H9 (cell line): ENCODE measurements at regions not wholly inside any gene's neighbourhood (a gene's known extent, or its start where the extent isn't known, plus 50 kb on each side); places are given as distances from the start of the nearest gene placed in this dataset.
"Not testable (repeated sequence)": the region's sequence is repeated elsewhere in the genome, so short reads cannot be mapped to it uniquely, and the experiment has no call there.

Experiments
- DNase-seq: peaks from one replicate; pipeline ENCODE4 v3.0.0-alpha.2; 2017
- H2AFZ ChIP-seq: one replicate; pipeline ENCODE4 v1.6.1; 2013; ENCODE audit warnings: mild to moderate bottlenecking, low read length, control low read depth, moderate library complexity
- H2AK5ac ChIP-seq: 2 replicates; pipeline ENCODE4 v1.6.1; 2013; ENCODE audit warnings: low read length, control low read depth, mixed read lengths; ENCODE audit not compliant: insufficient read length
- H2BK120ac ChIP-seq: one replicate; pipeline ENCODE4 v1.6.1; 2013; ENCODE audit warnings: low read depth, mild to moderate bottlenecking, low read length, control low read depth, inconsistent platforms; ENCODE audit not compliant: poor library complexity, severe bottlenecking
- H2BK12ac ChIP-seq: 2 replicates; pipeline ENCODE4 v1.6.1; 2013; ENCODE audit warnings: low read length, control low read depth, mixed read lengths, low read depth; ENCODE audit not compliant: insufficient read length
- H2BK15ac ChIP-seq: 2 replicates; pipeline ENCODE4 v1.6.1; 2013; ENCODE audit warnings: low read depth, low read length, control low read depth
- H2BK20ac ChIP-seq: one replicate; pipeline ENCODE4 v1.6.1; 2013; ENCODE audit warnings: low read depth, mild to moderate bottlenecking, low read length, control low read depth, inconsistent platforms; ENCODE audit not compliant: poor library complexity, severe bottlenecking
- H2BK5ac ChIP-seq: 2 replicates; pipeline ENCODE4 v1.6.1; 2013; ENCODE audit warnings: low read length, control low read depth, mixed read lengths; ENCODE audit not compliant: insufficient read length
- H3K14ac ChIP-seq: 2 replicates; pipeline ENCODE4 v1.6.1; 2013; ENCODE audit warnings: low read length, control low read depth; ENCODE audit not compliant: insufficient read depth
- H3K18ac ChIP-seq: 2 replicates; pipeline ENCODE4 v1.6.1; 2013; ENCODE audit warnings: low read depth, mild to moderate bottlenecking, mixed read lengths, low read length, control low read depth; ENCODE audit not compliant: insufficient read length
- H3K23ac ChIP-seq: 2 replicates; pipeline ENCODE4 v1.6.1; 2013; ENCODE audit warnings: low read length, control low read depth, mixed read lengths, low read depth; ENCODE audit not compliant: insufficient read length
- H3K23me2 ChIP-seq: 2 replicates; pipeline ENCODE4 v1.6.1; 2013; ENCODE audit warnings: low read depth, mild to moderate bottlenecking, mixed read lengths, low read length, control low read depth; ENCODE audit not compliant: insufficient read length, poor library complexity, severe bottlenecking
- H3K27ac ChIP-seq: 2 replicates; pipeline ENCODE4 v1.5.1; 2013; ENCODE audit warnings: low read length, control low read depth, mixed read lengths, low read depth; ENCODE audit not compliant: insufficient read length
- H3K27me3 ChIP-seq: 2 replicates; pipeline ENCODE4 v1.6.1; 2013; ENCODE audit warnings: low read length, control low read depth, inconsistent platforms; ENCODE audit not compliant: insufficient read depth
- H3K4ac ChIP-seq: 2 replicates; pipeline ENCODE4 v1.6.1; 2013; ENCODE audit warnings: low read depth, mild to moderate bottlenecking, control low read depth, inconsistent platforms, low read length, moderate library complexity
- H3K4me1 ChIP-seq: 2 replicates; pipeline ENCODE4 v1.6.1; 2013; ENCODE audit warnings: low read length, control low read depth, inconsistent platforms; ENCODE audit not compliant: insufficient read depth
- H3K4me2 ChIP-seq: 2 replicates; pipeline ENCODE4 v1.6.1; 2013; ENCODE audit warnings: low read length, control low read depth, mixed read lengths; ENCODE audit not compliant: insufficient read length, insufficient read depth
- H3K56ac ChIP-seq: 2 replicates; pipeline ENCODE4 v1.6.1; 2013; ENCODE audit warnings: low read depth, mild to moderate bottlenecking, mixed read lengths, low read length, control low read depth; ENCODE audit not compliant: insufficient read length
- H3K79me1 ChIP-seq: 2 replicates; pipeline ENCODE4 v1.6.1; 2013; ENCODE audit warnings: low read depth, mild to moderate bottlenecking, moderate library complexity, low read length, control low read depth, inconsistent platforms; ENCODE audit not compliant: insufficient read depth, poor library complexity, severe bottlenecking
- H3K79me2 ChIP-seq: 2 replicates; pipeline ENCODE4 v1.6.1; 2013; ENCODE audit warnings: low read length, control low read depth, inconsistent platforms; ENCODE audit not compliant: insufficient read depth
- H3K9ac ChIP-seq: 2 replicates; pipeline ENCODE4 v1.6.1; 2013; ENCODE audit warnings: low read length, control low read depth, mixed read lengths; ENCODE audit not compliant: insufficient read length; ENCODE audit errors: extremely low read depth
- H3K9me3 ChIP-seq: one replicate; pipeline ENCODE4 v1.6.1; 2013; ENCODE audit warnings: low read depth, low read length, inconsistent platforms; ENCODE audit not compliant: control insufficient read depth
- H3T11ph ChIP-seq: one replicate; pipeline ENCODE4 v1.6.1; 2013; ENCODE audit warnings: mild to moderate bottlenecking, low read length, control low read depth, inconsistent platforms
- H4K20me1 ChIP-seq: one replicate; pipeline ENCODE4 v1.6.1; 2013; ENCODE audit not compliant: control insufficient read depth, insufficient read length, insufficient read depth
- H4K5ac ChIP-seq: 2 replicates; pipeline ENCODE4 v1.6.1; 2013; ENCODE audit warnings: low read depth, mild to moderate bottlenecking, mixed read lengths, low read length, control low read depth; ENCODE audit not compliant: insufficient read length
- H4K8ac ChIP-seq: replicated peaks from 2 replicates; pipeline ENCODE4 v1.6.1; 2013; ENCODE audit warnings: low read length, control low read depth, mixed read lengths, low read depth; ENCODE audit not compliant: insufficient read length
- H4K91ac ChIP-seq: 2 replicates; pipeline ENCODE4 v1.6.1; 2013; ENCODE audit warnings: low read depth, mild to moderate bottlenecking, moderate library complexity, mixed read lengths, low read length, control low read depth; ENCODE audit not compliant: insufficient read length
- H3K27ac Mint-ChIP-seq, 3 experiments: 2 replicates in 2 of 3; 3 replicates in 1 of 3; pipeline ENCODE4 v1.8.0; 2020 to 2021; ENCODE audit warnings: mixed read lengths in 3 of 3, mild to moderate bottlenecking in 1 of 3, moderate library complexity in 1 of 3
- H3K27me3 Mint-ChIP-seq: 2 replicates; pipeline ENCODE4 v1.8.0; 2021; ENCODE audit warnings: low read depth, mild to moderate bottlenecking, moderate library complexity, mixed read lengths
- H3K36me3 Mint-ChIP-seq, 3 experiments: 2 replicates in 2 of 3; 3 replicates in 1 of 3; pipeline ENCODE4 v1.8.0; 2020 to 2021; ENCODE audit warnings: low read depth in 3 of 3, mixed read lengths in 3 of 3; ENCODE audit not compliant: insufficient read depth in 1 of 3
- H3K4me1 Mint-ChIP-seq, 2 experiments: 2 replicates each; pipeline ENCODE4 v1.8.0; 2020; ENCODE audit warnings: mixed read lengths in 2 of 2
- H3K4me3 Mint-ChIP-seq, 2 experiments: 2 replicates in 1 of 2; 3 replicates in 1 of 2; pipeline ENCODE4 v1.8.0; 2020 to 2021; ENCODE audit warnings: mild to moderate bottlenecking in 2 of 2, mixed read lengths in 2 of 2, moderate library complexity in 1 of 2
- H3K9me3 Mint-ChIP-seq, 2 experiments: 2 replicates in 1 of 2; 3 replicates in 1 of 2; pipeline ENCODE4 v1.8.0; 2020; ENCODE audit warnings: mild to moderate bottlenecking in 2 of 2, mixed read lengths in 2 of 2, moderate library complexity in 1 of 2
- CTCF ChIP-seq: fragments of 200-600 bp; sonication (generic); conservative IDR thresholded peaks from 3 replicates; pipeline ENCODE4 v1.8.0; 2021; ENCODE audit warnings: antibody characterized with exemption, mild to moderate bottlenecking
- WGBS: extraction: QIAGEN DNeasy Blood & Tissue Kit; methylation state at CpG from one replicate; pipeline ENCODE4 v1.1.7; 2013; ENCODE audit warnings: missing lambda C conversion rate, low lambda C conversion rate, mixed read lengths; ENCODE audit not compliant: insufficient read length; ENCODE audit errors: extremely low coverage; 5-methylcytosine and 5-hydroxymethylcytosine counted together

DNA sequence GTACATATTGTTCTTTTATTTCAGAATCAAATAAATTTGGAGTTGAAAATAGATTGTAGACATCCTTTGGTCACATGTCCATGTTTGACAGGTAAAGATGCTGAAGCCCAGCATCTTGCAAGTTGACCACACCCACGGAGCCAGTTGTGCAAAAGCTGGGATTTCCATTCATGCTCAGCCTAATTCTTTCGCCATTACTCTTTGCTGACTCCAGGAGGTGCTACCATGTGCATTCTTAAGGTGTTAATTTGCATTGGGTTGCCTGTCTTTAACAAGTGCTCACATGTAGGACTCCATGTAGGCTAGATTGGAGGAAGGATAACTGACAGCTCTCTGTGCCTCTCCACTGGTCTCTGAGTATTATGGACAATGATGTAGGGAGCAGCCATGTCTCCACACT, 660.7 kb downstream of the LMO4 start:
- TF ChIP-seq CTCF, result peak; percentile 33; the same call in 2 of the 3 replicates
- H3K4me2 ChIP-seq, result no peak overlapping the region
- H2BK12ac ChIP-seq, result no peak overlapping the region
- H3K27me3 ChIP-seq, result no peaks in the 10 kb centered on the region
- H2BK5ac ChIP-seq, result no peak overlapping the region
- H3K4ac ChIP-seq, result no peak overlapping the region
- no CpG with 5 or more reads among the region's 2 CpGs for WGBS
- no peak overlapping the region for H2AFZ ChIP-seq
- peaks cover 0 to 3% of the 10 kb centered on the region in 2 experiments; a peak in 1 of 4 replicates for H3K4me1 Mint-ChIP-seq
- H3K9ac ChIP-seq, result no peak overlapping the region
- no peaks in the 10 kb centered on the region for H3K9me3 Mint-ChIP-seq
- H3K27ac Mint-ChIP-seq, result no peak overlapping the region
- no peaks in the 10 kb centered on the region for H3K9me3 ChIP-seq
- no peak overlapping the region for H3K56ac ChIP-seq
- H2BK15ac ChIP-seq, result no peak overlapping the region
- no peak overlapping the region for H3K18ac ChIP-seq
- no peaks in the 10 kb centered on the region for H3K36me3 Mint-ChIP-seq
- H2AK5ac ChIP-seq, result no peak overlapping the region
- H3K27ac ChIP-seq, result no peak overlapping the region
- no peak overlapping the region for H3T11ph ChIP-seq
- no peak for DNase-seq
- H2BK20ac ChIP-seq, result no peak overlapping the region
- no peak overlapping the region for H3K23ac ChIP-seq
- H4K5ac ChIP-seq, result no peak overlapping the region
- no peaks in the 10 kb centered on the region for H3K79me1 ChIP-seq
- no peak overlapping the region for H3K4me3 Mint-ChIP-seq
- no peak overlapping the region for H4K91ac ChIP-seq
- no peaks in the 10 kb centered on the region for H3K27me3 Mint-ChIP-seq
- H3K79me2 ChIP-seq, result no peaks in the 10 kb centered on the region
- H4K20me1 ChIP-seq, result no peaks in the 10 kb centered on the region
- H3K14ac ChIP-seq, result no peak overlapping the region
- H2BK120ac ChIP-seq, result no peak overlapping the region
- no peaks in the 10 kb centered on the region for H3K23me2 ChIP-seq
- H4K8ac ChIP-seq, result no peak overlapping the region
- H3K4me1 ChIP-seq, result no peaks in the 10 kb centered on the region

GRCh38 chr1:87992536-87992935, 663.9 kb downstream of the LMO4 start:
- not testable (repeated sequence) for H3K9me3 ChIP-seq, H3K27ac Mint-ChIP-seq, H3K4me1 ChIP-seq, H4K8ac ChIP-seq, H2BK5ac ChIP-seq, H4K91ac ChIP-seq, H3K27me3 Mint-ChIP-seq, H3K79me1 ChIP-seq, H3K9me3 Mint-ChIP-seq, H3K23ac ChIP-seq, H3K36me3 Mint-ChIP-seq, H3K79me2 ChIP-seq, H2BK12ac ChIP-seq, H2BK20ac ChIP-seq, H3K56ac ChIP-seq, H4K5ac ChIP-seq, DNase-seq, H2BK120ac ChIP-seq, H3K27me3 ChIP-seq, H3K23me2 ChIP-seq, H2BK15ac ChIP-seq, H3K4me1 Mint-ChIP-seq, H3K4ac ChIP-seq, H2AK5ac ChIP-seq, H3K18ac ChIP-seq, H3K27ac ChIP-seq, H3K4me2 ChIP-seq, H3K9ac ChIP-seq, H3K4me3 Mint-ChIP-seq, H4K20me1 ChIP-seq, H3K14ac ChIP-seq, H2AFZ ChIP-seq, H3T11ph ChIP-seq
- no CpG with 5 or more reads among the region's 5 CpGs for WGBS
